ENCODE measurements at regions not wholly inside any gene's neighbourhood (a gene's known extent, or its start where the extent isn't known, plus 50 kb on each side); places are given as distances from the start of the nearest gene placed in this dataset.

DNA sequence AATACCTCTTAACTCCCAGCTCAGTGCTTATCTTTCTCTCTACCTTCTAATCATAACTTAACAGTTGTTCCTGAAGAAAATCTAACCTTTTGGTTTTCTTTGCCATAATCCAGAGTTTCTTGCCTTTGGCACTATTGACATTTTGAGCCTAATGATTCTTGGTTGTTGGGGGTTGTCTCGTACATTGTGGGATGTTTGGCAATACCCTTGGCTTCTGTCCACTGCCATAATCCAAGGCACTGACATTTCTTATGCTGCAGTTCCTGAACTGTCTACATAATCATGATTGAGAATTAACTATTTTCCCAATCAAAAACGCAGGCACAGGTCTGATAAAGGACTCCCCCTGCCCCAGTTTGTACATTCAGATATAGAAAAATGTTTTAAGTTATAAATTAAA, 203.2 kb upstream of the MEX3C start:
- no peak for DNase-seq

GRCh38 chr18:51401912-51402311, 204.4 kb upstream of the MEX3C start:
- no peak for DNase-seq

DNA sequence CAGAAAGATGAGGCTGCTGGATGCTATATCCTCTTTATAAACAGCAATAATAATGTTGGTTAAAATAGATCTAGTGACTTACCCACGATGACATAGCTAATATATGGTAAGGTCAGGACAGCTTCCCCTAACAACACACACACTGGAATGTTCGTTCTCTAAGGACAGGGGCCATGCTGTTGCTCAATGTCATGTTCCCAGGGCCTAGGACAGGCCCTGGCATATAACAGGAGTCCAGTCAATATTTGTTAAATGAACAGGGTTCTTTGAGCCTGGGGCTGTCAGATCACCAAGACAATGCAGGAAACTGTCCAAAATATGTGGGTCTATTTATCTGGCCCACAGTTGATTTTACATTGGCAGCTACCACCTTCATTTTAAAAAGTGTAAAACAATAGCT, 207.1 kb upstream of the MEX3C start:
- no peak for DNase-seq

DNA sequence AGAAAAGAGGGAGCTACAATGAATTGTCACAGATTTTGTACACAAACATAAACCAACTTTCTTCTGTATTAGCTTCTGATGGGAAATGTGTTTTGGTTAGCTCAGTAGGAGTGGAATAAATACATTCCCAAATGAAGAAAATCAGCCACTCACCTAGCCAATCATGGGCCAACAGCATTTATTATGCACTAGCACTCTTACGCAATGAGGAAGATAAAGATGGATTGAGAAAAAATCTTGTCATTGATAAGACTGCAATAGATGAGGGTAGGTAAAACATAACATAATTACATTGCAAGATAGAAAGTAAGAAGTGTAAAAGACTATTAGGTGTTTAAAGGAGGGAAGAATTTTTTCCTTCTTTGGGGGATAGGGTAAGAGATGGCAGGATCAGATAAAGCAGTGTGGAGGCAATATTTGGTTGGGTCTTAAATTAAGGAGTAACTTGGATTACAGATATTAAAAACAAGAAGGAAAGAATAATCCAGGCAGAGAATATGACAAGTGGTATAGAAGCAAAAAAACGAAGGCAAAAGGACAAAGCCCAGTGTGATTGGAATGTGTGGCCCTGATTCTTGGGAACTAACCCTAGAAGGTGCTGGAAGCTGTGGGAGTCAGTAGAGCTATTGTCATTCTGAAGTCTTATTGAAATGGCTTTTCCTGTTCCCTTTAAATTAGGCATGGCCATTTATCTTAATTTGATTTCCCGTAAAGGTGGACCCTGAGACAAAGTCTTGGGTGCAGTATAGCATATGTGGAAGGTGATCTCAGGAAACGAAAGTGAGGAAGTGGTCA, 208.4 kb upstream of the MEX3C start:
- no peak for DNase-seq

- DNase-seq, result no peak
Observed at GRCh38 chr18:51417643-51418483, 220.4 kb upstream of the MEX3C start.

DNA sequence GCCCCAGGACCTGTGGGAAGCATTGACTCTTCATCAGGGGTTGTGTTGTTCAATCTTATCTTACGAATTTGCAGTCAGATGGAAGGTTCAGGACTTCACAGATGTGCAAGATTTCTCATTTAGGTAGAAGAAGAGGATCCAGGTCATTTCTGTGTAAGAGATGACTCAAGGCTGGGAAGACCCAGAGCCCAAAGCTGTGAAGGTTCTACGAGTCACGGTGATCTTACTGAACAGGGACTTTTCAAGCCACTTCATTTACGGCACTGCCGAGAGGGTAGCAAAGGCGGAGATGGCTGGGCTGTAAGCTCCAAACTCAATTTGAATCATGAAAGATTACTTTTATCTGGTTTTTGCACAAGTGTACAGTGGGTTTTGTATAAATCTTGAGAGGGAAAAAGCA, 228.0 kb upstream of the MEX3C start:
- no peak for DNase-seq

DNA sequence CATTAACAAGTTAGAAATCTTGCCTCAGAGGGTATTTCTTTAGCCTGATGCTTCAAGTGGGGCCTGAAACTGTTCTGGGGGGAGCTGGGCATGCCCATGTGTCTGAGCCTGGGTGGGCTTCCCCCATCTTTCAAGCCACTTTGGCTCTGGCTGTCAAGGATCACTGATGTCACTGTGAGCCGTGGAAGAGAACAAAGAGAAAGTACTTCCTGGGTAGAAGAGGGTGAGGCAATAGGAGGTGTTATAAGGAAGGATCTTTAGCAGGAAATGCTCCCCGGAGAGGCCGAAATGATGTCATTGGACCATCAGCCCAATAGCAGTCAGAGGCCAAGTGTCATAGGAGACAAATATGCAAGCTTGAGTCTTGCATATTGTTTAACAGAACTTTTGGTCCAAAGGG, 228.4 kb upstream of the MEX3C start:
- peak in 1 of 3 donors; percentile 21 for DNase-seq

- DNase-seq, result no peak
Observed at GRCh38 chr18:51426996-51427395, 229.5 kb upstream of the MEX3C start.

GRCh38 chr18:51429644-51430043, 232.2 kb upstream of the MEX3C start:
- DNase-seq, result no peak

- no peak for DNase-seq
Observed at GRCh38 chr18:51430538-51430937, 233.1 kb upstream of the MEX3C start.

DNA sequence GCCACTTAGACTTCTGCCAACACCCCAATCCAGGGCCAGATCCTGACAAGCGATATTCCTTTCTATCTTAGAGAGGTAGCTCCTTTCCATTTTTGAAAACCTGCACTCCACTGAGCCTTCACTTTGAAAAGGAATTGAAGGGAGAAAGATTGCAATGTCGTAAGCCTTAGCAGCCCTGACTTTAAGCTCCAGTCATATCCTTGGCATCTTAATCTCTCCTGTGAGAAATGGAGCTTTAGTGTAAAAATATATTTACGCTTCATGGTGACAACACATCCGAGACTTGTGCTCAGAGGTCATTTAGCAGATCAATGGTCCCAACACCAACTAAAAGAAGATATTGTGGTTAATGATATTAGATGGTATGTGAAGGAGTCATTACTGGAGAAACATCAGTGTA, 235.8 kb upstream of the MEX3C start:
- DNase-seq, result no peak

DNA sequence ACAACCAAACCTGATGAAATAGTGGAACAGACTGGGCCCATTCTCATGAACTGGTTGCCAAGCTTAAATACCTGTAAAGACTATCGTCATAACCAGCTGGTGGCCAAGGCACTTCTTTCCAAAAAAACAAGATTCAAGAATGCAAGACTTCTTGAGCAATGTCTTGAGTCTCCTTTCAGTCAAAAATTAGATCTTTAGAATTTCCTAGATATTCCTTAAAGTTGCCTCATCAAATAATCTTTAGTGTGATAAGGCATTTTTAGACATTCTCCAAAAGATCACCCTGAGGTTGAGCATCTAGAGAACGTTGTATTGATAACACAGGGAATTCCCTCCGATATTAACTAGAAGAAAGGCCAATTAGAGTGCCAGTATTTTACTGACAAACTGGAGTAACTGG, 236.4 kb upstream of the MEX3C start:
- DNase-seq, result no peak

GRCh38 chr18:51437280-51438271, 240.1 kb upstream of the MEX3C start:
- no peak for DNase-seq

DNA sequence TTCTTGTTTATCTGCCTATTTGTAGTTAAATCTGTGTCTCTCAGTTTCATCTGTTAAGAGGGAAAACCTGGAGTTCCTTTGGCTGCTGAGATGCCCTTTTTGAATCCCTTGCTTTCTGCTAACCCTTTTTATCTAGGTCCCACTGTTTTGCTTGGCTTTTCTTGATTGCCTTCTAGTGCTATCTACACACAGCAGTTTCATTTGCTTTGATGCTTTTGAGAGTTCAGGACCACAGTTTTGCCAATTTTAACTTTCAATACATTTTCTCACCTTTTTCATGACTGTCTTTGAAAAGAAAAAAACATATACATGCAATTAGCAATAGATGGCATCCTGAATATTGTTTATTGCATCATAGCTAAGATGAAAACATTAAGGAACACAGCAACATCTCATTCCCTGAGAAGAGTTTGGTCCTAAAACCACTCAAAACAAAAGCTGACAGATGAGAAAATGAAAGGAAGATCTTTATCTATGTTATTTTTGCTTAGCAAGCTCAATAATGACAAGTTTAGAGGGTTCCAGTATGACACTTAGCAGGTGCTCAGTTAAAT, 241.4 kb upstream of the MEX3C start:
- DNase-seq, result no peak

GRCh38 chr18:51442012-51442411, 244.5 kb upstream of the MEX3C start:
- no peak for DNase-seq

- DNase-seq, result no peak
Observed at GRCh38 chr18:51446571-51447210, 249.2 kb upstream of the MEX3C start.

DNA sequence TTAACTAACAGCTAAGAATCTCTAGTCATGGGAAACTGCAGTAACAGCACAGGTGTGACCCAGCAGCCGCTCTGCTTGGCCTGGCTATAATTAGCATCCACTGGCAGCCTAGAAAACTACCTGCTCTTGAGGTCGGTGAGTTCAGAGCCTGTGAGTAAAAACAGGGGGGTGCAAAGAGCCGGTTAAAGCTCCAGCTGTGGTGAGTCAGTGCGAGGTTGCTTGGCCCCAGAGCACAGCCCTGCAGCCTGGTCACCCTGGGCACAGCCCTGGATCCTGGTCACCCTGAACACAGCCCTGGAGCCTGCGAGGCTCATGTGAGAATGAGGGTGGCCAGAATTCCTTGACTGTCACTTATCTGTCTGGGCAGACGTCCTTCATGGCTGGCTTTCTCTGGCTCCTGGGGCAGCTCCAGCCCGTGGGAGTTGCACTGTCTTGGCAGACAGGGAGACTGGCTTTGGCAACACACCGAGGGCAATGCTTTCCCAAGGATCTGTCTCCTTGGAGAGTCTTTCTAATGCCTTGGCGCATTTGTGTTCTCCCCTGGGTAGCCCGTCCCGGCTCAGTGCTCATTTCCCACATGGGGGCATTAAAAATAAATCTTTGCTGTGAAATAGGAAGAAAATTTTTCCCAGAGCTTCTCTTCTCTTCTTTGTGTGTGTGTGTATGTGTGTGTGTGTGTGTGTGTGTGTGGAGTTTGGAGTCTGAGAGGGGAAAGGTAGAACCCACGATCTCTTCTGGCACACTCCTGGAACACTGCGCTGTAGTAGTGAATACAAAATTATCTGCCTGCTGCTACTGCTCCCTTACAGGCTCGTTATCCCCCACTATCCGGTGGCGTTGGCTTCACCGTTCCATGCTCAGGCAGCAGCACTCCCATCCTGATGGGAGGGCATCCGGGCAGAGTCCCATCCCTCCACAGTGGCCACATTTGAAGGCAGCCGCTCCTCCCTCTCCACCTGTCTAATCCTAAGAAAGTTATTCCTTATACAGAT, 250.2 kb upstream of the MEX3C start:
- no peak for DNase-seq

GRCh38 chr18:51448949-51449348, 251.5 kb upstream of the MEX3C start:
- no peak for DNase-seq

GRCh38 chr18:51453594-51453993, 256.1 kb upstream of the MEX3C start:
- no peak for DNase-seq

- no peak for DNase-seq
Observed at GRCh38 chr18:51458861-51459260, 261.4 kb upstream of the MEX3C start.

DNA sequence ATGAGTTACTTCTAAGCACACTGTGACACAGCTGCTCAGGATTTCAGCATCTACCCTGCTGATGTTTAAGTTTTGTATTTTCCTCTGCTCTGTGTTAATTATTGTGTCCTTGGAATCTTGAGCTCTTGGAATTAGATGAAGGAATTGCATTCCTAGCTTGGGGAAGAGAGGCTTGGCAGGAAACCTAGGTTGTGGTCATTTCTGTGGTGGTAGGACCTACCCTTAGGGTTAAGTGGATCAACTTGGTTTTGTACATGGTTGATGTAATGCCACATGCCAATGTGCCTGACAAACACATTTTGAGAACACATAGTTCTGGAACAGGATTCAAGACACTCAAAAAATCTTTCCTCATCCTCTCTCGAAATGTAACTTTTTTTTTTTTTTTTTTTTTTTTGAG, 264.5 kb upstream of the MEX3C start:
- no peak for DNase-seq
